CD4-positive, alpha-beta memory T cell (primary cell): ENCODE measurements at regions not wholly inside any gene's neighbourhood (a gene's known extent, or its start where the extent isn't known, plus 50 kb on each side); places are given as distances from the start of the nearest gene placed in this dataset.

Source experiments
- CTCF ChIA-PET: fragments of 350-600 bp; sonication (Branson Sonifier 250); formaldehyde crosslinking; loops from one replicate; lab custom pipeline; 2021; ENCODE audit warnings: inconsistent platforms; ENCODE audit not compliant: partially characterized antibody; lab: Charles Lee
- POLR2A ChIA-PET: fragments of 350-600 bp; sonication (Branson Sonifier 250); formaldehyde crosslinking; loops from one replicate; lab custom pipeline; 2021; ENCODE audit not compliant: partially characterized antibody; lab: Charles Lee
- DNase-seq, 5 donors: peaks; one replicate each; pipeline versions ENCODE4 v3.0.0 to v3.0.0-alpha.2; 2020 to 2022; ENCODE audit warnings: mixed read lengths in 1 of 5
- H3K27ac ChIP-seq: one replicate; pipeline ENCODE4 v1.7.0; 2013; ENCODE audit warnings: low read depth, low read length
- H3K27me3 ChIP-seq: 2 replicates; pipeline ENCODE4 v1.7.0; 2013; ENCODE audit warnings: mild to moderate bottlenecking, low read length, moderate library complexity; ENCODE audit not compliant: insufficient read depth
- H3K36me3 ChIP-seq: 2 replicates; pipeline ENCODE4 v1.7.0; 2013; ENCODE audit warnings: mild to moderate bottlenecking, low read length, moderate library complexity; ENCODE audit not compliant: insufficient read depth
- H3K4me1 ChIP-seq: 2 replicates; pipeline ENCODE4 v1.7.0; 2013; ENCODE audit warnings: mild to moderate bottlenecking, low read length, moderate library complexity; ENCODE audit not compliant: insufficient read depth
- H3K4me3 ChIP-seq, 2 donors: one replicate each; pipeline ENCODE4 v1.7.0; 2013; ENCODE audit warnings: low read length in 2 of 2, mild to moderate bottlenecking in 1 of 2
- H3K9me3 ChIP-seq, 2 donors: one replicate each; pipeline ENCODE4 v1.7.0; 2013; ENCODE audit warnings: low read length in 2 of 2, control low read depth in 1 of 2; ENCODE audit not compliant: control insufficient read depth in 1 of 2
- H3K27ac Mint-ChIP-seq, 7 donors: one replicate each; pipeline ENCODE4 v1.8.0; 2020 to 2021; ENCODE audit warnings: mixed read lengths in 7 of 7, mild to moderate bottlenecking in 6 of 7, inconsistent platforms in 3 of 7, moderate library complexity in 3 of 7
- H3K27me3 Mint-ChIP-seq, 2 donors: one replicate each; pipeline ENCODE4 v1.8.0; 2020 to 2021; ENCODE audit warnings: mixed read lengths in 2 of 2
- H3K36me3 Mint-ChIP-seq, 2 donors: one replicate each; pipeline ENCODE4 v1.8.0; 2020 to 2021; ENCODE audit warnings: mixed read lengths in 2 of 2, inconsistent platforms in 1 of 2, mild to moderate bottlenecking in 1 of 2
- H3K4me1 Mint-ChIP-seq, 4 donors: one replicate each; pipeline ENCODE4 v1.8.0; 2020 to 2021; ENCODE audit warnings: mixed read lengths in 4 of 4, mild to moderate bottlenecking in 1 of 4
- H3K4me3 Mint-ChIP-seq, 8 donors: one replicate each; pipeline ENCODE4 v1.8.0; 2020 to 2021; ENCODE audit warnings: mixed read lengths in 8 of 8, mild to moderate bottlenecking in 7 of 8, moderate library complexity in 6 of 8, inconsistent platforms in 3 of 8
- H3K9me3 Mint-ChIP-seq, 8 donors: one replicate each; pipeline ENCODE4 v1.8.0; 2020 to 2021; ENCODE audit warnings: mixed read lengths in 8 of 8, mild to moderate bottlenecking in 5 of 8, inconsistent platforms in 3 of 8, moderate library complexity in 1 of 8
- intact Hi-C: fragments of 100-400 bp; cut with micrococcal nuclease; formaldehyde crosslinking; loops from one replicate; pipeline ENCODE4 v1.15.1; 2023

DNA sequence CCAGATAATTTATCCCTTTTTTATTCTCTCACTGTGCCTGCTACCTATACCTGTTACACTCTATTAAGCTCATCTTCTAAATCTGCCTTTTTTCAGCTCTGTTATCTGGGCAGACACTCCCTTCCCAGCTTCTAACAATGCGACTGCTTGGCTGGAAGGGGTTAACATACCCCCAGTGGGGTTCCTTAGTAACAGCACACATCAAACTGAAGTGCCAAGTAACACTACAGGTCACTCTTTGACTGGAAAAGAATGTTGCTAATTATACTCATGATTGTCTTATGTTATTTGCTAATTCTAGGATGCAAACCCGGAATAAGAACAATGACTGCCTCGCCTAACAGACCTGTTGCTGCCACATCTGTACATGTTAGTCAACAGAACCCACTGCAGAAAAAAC is 203.5 kb downstream of the EPM2A start:
- CTCF ChIA-PET, result no interaction called here
- Mint-ChIP-seq H3K4me3 (no peak overlapping the region), H3K36me3 (no peaks in the 10 kb centered on the region)

DNA sequence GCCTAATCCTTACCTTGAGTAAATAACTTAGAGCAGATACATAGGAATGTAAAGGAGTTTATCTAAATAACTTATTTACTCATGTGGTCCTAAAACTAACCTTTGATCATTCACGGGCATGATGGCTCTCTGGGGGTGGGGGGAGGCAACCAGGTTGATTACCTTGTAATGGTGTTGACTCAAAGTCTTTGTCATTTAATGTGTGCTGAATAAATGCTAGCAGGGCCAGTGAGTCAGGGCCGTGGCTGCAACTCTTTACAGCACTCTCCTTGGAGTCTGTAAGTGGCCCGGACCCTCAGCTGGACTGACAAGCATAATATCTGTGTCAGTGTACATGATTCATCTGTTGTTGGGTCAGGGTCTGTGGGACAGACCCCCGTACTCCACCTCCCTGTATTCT is 203.0 kb downstream of the EPM2A start:
- Mint-ChIP-seq H3K4me1 (no peaks in the 10 kb centered on the region), H3K36me3 (no peaks in the 10 kb centered on the region), H3K9me3 (peaks cover 0 to 7% (median 3%) of the 10 kb centered on the region in 8 donors), H3K27me3 (peaks cover 1 to 2% of the 10 kb centered on the region in 2 donors), H3K27ac (no peak overlapping the region), H3K4me3 (no peak overlapping the region)
- H3K4me3 ChIP-seq, result no peak overlapping the region
- intact Hi-C loops, result no loop called here
- no peak overlapping the region for H3K27ac ChIP-seq
- no peaks in the 10 kb centered on the region for H3K27me3 ChIP-seq
- CTCF ChIA-PET, result no interaction called here
- no peaks in the 10 kb centered on the region for H3K4me1 ChIP-seq
- DNase-seq, result no peak
- POLR2A ChIA-PET, result no interaction called here
- no peaks in the 10 kb centered on the region for H3K9me3 ChIP-seq
- no peaks in the 10 kb centered on the region for H3K36me3 ChIP-seq

More for the DNA sequence above, 203.5 kb downstream of the EPM2A start:
- Mint-ChIP-seq H3K27ac (no peak overlapping the region), H3K9me3 (peaks cover 0 to 6% (median 2%) of the 10 kb centered on the region in 8 donors), H3K4me1 (no peaks in the 10 kb centered on the region), H3K27me3 (peaks cover 1 to 2% of the 10 kb centered on the region in 2 donors)
- no peak overlapping the region for H3K27ac ChIP-seq
- H3K36me3 ChIP-seq, result no peaks in the 10 kb centered on the region
- H3K4me3 ChIP-seq, result no peak overlapping the region
- no peaks in the 10 kb centered on the region for H3K4me1 ChIP-seq
- POLR2A ChIA-PET, result no interaction called here
- H3K27me3 ChIP-seq, result no peaks in the 10 kb centered on the region
- H3K9me3 ChIP-seq, result no peaks in the 10 kb centered on the region
- intact Hi-C loops, result no loop called here
- DNase-seq, result no peak

DNA sequence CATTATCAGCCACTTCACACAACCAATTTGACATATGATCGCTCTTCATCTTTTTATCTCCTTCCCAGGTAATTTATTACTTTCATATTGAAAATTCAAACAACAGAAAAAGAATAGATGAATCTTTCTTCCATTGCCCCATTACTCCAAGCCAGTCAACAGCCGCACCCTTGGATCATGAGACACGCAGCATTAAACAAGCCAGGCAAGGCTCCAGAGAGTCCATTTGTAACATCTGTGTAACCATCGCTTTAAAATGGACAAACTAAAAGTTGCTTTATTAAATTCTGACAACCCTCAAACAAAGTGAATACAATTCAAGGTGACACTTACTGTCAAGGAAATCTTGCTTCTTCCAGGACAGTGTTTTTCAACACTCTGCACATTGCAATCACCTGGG is 200.3 kb downstream of the EPM2A start:
- peaks cover 0 to 13% (median 3%) of the 10 kb centered on the region in 8 donors for H3K9me3 Mint-ChIP-seq
- no peak overlapping the region for H3K27ac Mint-ChIP-seq
- H3K4me3 Mint-ChIP-seq, result no peak overlapping the region
- H3K36me3 Mint-ChIP-seq, result no peaks in the 10 kb centered on the region
- no peaks in the 10 kb centered on the region for H3K4me1 Mint-ChIP-seq
- CTCF ChIA-PET, result no interaction called here
- Histone ChIP-seq H3K27me3 (no peaks in the 10 kb centered on the region), H3K4me1 (no peaks in the 10 kb centered on the region), H3K4me3 (no peak overlapping the region), H3K36me3 (no peaks in the 10 kb centered on the region), H3K27ac (no peak overlapping the region), H3K9me3 (no peaks in the 10 kb centered on the region)
- no peaks in the 10 kb centered on the region for H3K27me3 Mint-ChIP-seq
- intact Hi-C loops, result no loop called here
- POLR2A ChIA-PET, result no interaction called here
- no peak for DNase-seq

DNA sequence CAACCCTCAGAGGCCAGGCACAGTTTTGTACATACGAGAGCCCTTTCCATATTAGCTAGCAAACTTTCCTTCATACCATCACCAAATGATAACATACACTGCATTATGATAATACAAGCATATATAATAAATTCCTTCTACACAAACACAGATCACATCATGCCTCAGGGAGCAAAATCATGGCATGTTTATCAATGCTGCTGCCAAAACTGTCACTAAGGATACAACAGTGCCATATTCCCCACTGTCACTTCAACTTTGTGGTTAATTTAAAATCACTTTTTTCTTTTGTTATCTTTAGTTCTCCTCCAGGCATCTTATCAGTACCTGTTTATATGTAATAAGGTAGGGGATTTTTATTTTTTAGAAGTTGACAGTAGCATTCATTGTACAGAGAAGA is 196.3 kb downstream of the EPM2A start:
- Histone ChIP-seq H3K4me3 (no peak overlapping the region), H3K27me3 (no peaks in the 10 kb centered on the region), H3K9me3 (no peaks in the 10 kb centered on the region), H3K36me3 (no peaks in the 10 kb centered on the region), H3K27ac (no peak overlapping the region), H3K4me1 (no peaks in the 10 kb centered on the region)
- no peaks in the 10 kb centered on the region for H3K4me1 Mint-ChIP-seq
- DNase-seq, result no peak
- H3K9me3 Mint-ChIP-seq, result peaks cover 0 to 13% (median 3%) of the 10 kb centered on the region in 8 donors
- no peaks in the 10 kb centered on the region for H3K36me3 Mint-ChIP-seq
- H3K4me3 Mint-ChIP-seq, result no peak overlapping the region
- H3K27ac Mint-ChIP-seq, result no peak overlapping the region
- H3K27me3 Mint-ChIP-seq, result no peaks in the 10 kb centered on the region
- intact Hi-C loops, result no loop called here
- CTCF ChIA-PET, result no interaction called here
- POLR2A ChIA-PET, result no interaction called here

DNA sequence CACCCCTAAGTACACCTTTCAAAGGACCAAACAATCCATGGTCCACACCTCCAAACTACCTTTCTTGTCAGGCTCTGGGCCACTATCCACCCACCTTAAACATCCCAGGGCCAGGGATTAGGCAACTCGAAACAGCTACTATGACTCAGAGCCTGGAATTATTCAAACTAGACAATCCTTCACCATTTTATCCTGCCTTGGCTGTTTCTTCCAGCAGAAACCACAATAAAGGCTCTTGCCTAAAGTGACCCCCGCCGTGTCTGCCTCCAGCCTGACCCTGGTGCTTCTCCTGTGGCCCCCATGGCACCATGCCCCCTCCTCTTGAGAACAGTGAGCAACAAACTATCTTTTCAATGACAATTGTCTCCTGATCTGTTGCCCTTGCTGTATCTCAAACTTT is 195.5 kb downstream of the EPM2A start:
- no peaks in the 10 kb centered on the region for H3K36me3 Mint-ChIP-seq
- H3K9me3 Mint-ChIP-seq, result peaks cover 0 to 12% (median 3%) of the 10 kb centered on the region in 8 donors
- H3K27me3 ChIP-seq, result no peaks in the 10 kb centered on the region
- H3K27ac ChIP-seq, result no peak overlapping the region
- no peaks in the 10 kb centered on the region for H3K27me3 Mint-ChIP-seq
- no peak overlapping the region for H3K4me3 ChIP-seq
- ChIA-PET POLR2A (no interaction called here), CTCF (no interaction called here)
- no peak for DNase-seq
- H3K36me3 ChIP-seq, result no peaks in the 10 kb centered on the region
- H3K27ac Mint-ChIP-seq, result no peak overlapping the region
- H3K4me3 Mint-ChIP-seq, result no peak overlapping the region
- no peaks in the 10 kb centered on the region for H3K9me3 ChIP-seq
- H3K4me1 ChIP-seq, result no peaks in the 10 kb centered on the region
- H3K4me1 Mint-ChIP-seq, result no peaks in the 10 kb centered on the region
- intact Hi-C loops, result no loop called here

DNA sequence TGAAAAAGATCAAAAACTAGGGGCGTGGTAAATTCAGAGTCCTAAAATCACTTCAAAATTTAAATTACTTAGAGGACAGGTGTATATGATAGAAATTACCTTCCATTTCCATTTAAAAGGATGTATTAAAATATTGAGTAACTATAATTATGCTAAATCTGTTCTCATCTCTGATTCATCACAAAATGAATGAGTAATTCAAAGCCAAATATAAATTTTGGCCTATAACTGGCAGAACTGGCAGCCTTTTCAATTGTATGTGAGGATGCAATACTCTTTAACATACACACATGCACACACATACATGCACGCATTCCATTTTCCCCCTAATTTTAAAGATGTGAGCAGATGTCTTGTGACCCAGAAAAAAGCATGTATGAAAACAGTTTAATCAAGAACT is 194.6 kb downstream of the EPM2A start:
- ChIA-PET POLR2A (no interaction called here), CTCF (no interaction called here)
- Mint-ChIP-seq H3K4me1 (no peaks in the 10 kb centered on the region), H3K4me3 (no peak overlapping the region), H3K36me3 (no peaks in the 10 kb centered on the region), H3K27me3 (no peaks in the 10 kb centered on the region), H3K27ac (no peak overlapping the region), H3K9me3 (peaks cover 0 to 11% (median 3%) of the 10 kb centered on the region in 8 donors)
- Histone ChIP-seq H3K4me1 (no peaks in the 10 kb centered on the region), H3K27ac (no peak overlapping the region), H3K9me3 (no peaks in the 10 kb centered on the region), H3K4me3 (no peak overlapping the region), H3K27me3 (no peaks in the 10 kb centered on the region), H3K36me3 (no peaks in the 10 kb centered on the region)
- DNase-seq, result no peak
- intact Hi-C loops, result no loop called here

DNA sequence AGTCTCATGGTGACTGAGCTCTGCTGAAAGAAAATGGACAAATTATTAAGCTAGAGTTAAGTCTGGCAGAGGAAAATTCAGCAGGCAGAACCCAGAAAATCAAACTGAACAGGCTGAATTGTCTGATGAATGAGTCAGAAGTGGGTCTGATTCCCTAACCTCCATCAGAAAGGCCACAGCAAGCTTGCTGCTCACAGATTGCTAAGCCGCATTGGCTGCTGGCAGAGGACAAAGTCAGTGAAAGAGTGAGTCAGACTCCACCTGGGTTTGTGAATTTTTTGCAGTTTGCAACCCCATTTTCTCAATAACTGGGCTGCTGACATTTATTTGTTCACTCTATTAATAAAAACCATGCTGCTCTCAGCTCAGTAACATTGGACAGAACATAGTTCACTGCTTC is 191.3 kb downstream of the EPM2A start:
- intact Hi-C loops, result no loop called here
- ChIA-PET CTCF (no interaction called here), POLR2A (no interaction called here)
- H3K4me1 ChIP-seq, result no peaks in the 10 kb centered on the region
- no peak for DNase-seq
- Mint-ChIP-seq H3K4me3 (no peak overlapping the region), H3K27me3 (no peaks in the 10 kb centered on the region), H3K9me3 (peaks cover 0 to 2% (median 0%) of the 10 kb centered on the region in 8 donors), H3K36me3 (no peaks in the 10 kb centered on the region), H3K27ac (no peak overlapping the region), H3K4me1 (no peaks in the 10 kb centered on the region)
- no peaks in the 10 kb centered on the region for H3K9me3 ChIP-seq
- no peaks in the 10 kb centered on the region for H3K36me3 ChIP-seq
- no peak overlapping the region for H3K27ac ChIP-seq
- H3K27me3 ChIP-seq, result no peaks in the 10 kb centered on the region
- H3K4me3 ChIP-seq, result no peak overlapping the region

DNA sequence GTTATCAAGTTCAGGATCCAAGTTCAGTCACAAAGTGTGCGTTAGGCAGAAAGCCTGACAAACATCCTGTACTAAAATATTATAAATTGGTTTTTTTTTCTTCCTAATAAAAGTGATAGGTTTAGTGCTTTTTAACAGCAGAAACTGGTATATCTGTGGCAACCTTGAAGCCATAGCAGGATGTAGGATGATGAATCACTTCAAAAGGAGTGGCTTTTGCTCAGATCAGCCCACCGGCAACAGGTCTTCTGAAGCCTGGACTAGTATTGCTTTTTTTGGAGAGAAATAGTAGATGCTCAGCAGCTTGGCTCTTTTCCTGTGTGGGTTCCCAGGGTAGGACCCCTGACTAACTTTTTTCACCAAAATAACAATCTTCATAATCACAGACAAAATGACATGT is 190.8 kb downstream of the EPM2A start:
- no peak for DNase-seq
- no peak overlapping the region for H3K4me3 Mint-ChIP-seq
- H3K27ac Mint-ChIP-seq, result no peak overlapping the region
- POLR2A ChIA-PET, result no interaction called here
- H3K27ac ChIP-seq, result no peak overlapping the region
- H3K36me3 Mint-ChIP-seq, result no peaks in the 10 kb centered on the region
- no peaks in the 10 kb centered on the region for H3K27me3 Mint-ChIP-seq
- H3K9me3 Mint-ChIP-seq, result peaks cover 0 to 2% (median 0%) of the 10 kb centered on the region in 8 donors
- CTCF ChIA-PET, result no interaction called here
- H3K27me3 ChIP-seq, result no peaks in the 10 kb centered on the region
- intact Hi-C loops, result no loop called here
- H3K4me1 Mint-ChIP-seq, result no peaks in the 10 kb centered on the region
- H3K4me3 ChIP-seq, result no peak overlapping the region
- H3K4me1 ChIP-seq, result no peaks in the 10 kb centered on the region
- no peaks in the 10 kb centered on the region for H3K9me3 ChIP-seq
- no peaks in the 10 kb centered on the region for H3K36me3 ChIP-seq
